ENCODE measurements at regions not wholly inside any gene's neighbourhood (a gene's known extent, or its start where the extent isn't known, plus 50 kb on each side); places are given as distances from the start of the nearest gene placed in this dataset.

DNA sequence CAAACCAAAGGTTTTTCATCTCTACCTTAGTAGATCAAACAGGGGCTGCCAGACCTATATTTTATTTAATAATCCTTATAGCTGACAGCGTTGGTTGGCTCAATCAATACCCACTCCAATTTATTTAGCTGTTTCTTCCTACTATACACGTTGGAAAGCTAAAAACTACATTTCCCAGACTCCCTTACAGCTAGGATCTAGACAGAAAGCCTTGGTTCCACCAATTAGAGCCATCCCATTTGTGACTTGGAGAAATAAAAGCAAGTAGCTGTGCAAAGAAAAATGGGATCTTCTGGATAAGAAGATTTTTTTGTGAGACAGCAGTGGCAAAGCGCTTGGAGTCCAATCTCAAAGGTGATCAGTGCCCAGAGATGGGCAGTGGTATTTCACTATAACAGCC is 331.3 kb upstream of the MEIS1 start:
- TF ChIP-seq, protein P1, sequence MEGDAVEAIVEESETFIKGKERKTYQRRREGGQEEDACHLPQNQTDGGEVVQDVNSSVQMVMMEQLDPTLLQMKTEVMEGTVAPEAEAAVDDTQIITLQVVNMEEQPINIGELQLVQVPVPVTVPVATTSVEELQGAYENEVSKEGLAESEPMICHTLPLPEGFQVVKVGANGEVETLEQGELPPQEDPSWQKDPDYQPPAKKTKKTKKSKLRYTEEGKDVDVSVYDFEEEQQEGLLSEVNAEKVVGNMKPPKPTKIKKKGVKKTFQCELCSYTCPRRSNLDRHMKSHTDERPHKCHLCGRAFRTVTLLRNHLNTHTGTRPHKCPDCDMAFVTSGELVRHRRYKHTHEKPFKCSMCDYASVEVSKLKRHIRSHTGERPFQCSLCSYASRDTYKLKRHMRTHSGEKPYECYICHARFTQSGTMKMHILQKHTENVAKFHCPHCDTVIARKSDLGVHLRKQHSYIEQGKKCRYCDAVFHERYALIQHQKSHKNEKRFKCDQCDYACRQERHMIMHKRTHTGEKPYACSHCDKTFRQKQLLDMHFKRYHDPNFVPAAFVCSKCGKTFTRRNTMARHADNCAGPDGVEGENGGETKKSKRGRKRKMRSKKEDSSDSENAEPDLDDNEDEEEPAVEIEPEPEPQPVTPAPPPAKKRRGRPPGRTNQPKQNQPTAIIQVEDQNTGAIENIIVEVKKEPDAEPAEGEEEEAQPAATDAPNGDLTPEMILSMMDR (tag by site-specific recombination; IDR thresholded peaks at IDR 0.05) = no peak
- TF ChIP-seq ZNF138 (tag by site-specific recombination; IDR thresholded peaks at IDR 0.05; ENCODE audit: borderline replicate concordance) (no peak), ZNF701 (tag by site-specific recombination; IDR thresholded peaks at IDR 0.05) (no peak), ZNF777 (tag by site-specific recombination; IDR thresholded peaks at IDR 0.05; ENCODE audit: borderline replicate concordance) (no peak)
